ENCODE measurements at regions not wholly inside any gene's neighbourhood (a gene's known extent, or its start where the extent isn't known, plus 50 kb on each side); places are given as distances from the start of the nearest gene placed in this dataset.

DNA sequence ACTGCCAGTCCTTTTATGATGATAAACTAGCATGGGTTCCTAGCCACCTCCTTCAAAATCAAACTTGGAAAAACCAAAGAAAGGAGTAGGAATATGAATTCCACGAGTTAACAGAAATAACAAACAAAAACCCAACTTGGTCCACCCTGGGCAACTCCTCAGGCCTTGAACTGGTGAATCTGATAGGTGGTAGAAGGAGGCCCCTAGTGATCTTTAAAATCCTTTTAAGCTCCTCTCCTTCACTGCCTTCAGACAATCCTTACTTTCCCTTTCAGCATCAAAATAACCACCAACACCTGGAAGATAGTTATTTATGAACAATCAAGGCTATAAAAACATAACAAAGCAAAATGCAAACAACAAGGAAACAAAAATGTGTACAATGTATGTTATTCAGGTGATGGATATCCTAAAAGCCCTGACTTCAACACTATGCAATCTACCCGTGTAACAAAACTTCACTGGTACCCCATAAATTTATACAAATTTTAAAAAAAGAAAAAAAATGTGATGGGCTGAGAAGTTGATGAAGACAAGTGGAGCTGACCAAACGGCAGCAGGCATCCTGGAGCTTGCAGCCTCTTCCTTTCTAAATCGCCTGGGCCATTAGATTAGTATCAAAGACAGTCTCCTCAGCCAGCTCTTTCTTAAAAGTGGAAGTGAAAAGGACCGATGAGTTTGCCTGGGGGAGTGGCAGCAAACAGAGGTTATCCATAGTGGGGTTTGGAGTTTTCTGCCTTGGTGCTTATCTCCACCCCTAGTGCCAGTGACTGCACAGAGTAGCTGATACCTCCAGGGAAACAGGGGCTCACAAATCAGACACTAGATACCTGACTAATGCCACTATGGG, 179.6 kb downstream of the TMA16 start:
- TF ChIP-seq, protein P1, sequence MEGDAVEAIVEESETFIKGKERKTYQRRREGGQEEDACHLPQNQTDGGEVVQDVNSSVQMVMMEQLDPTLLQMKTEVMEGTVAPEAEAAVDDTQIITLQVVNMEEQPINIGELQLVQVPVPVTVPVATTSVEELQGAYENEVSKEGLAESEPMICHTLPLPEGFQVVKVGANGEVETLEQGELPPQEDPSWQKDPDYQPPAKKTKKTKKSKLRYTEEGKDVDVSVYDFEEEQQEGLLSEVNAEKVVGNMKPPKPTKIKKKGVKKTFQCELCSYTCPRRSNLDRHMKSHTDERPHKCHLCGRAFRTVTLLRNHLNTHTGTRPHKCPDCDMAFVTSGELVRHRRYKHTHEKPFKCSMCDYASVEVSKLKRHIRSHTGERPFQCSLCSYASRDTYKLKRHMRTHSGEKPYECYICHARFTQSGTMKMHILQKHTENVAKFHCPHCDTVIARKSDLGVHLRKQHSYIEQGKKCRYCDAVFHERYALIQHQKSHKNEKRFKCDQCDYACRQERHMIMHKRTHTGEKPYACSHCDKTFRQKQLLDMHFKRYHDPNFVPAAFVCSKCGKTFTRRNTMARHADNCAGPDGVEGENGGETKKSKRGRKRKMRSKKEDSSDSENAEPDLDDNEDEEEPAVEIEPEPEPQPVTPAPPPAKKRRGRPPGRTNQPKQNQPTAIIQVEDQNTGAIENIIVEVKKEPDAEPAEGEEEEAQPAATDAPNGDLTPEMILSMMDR (conservative IDR thresholded peaks at IDR 0.05; ENCODE audit: low read length): no peak
- no peak for TF ChIP-seq EZH2phosphoT487 (IDR thresholded peaks at IDR 0.05; ENCODE audit: borderline replicate concordance, low read depth, low read length)

All from OCI-LY7 (cell line).